GM23338 (cell line): ENCODE measurements at regions not wholly inside any gene's neighbourhood (a gene's known extent, or its start where the extent isn't known, plus 50 kb on each side); places are given as distances from the start of the nearest gene placed in this dataset.
"Not testable (repeated sequence)": the region's sequence is repeated elsewhere in the genome, so short reads cannot be mapped to it uniquely, and the experiment has no call there.

Experiments used
- ATAC-seq: fragments of 200-7000 bp; cut with Tn5 transposase; 3 replicates; pipeline ENCODE4 v1.9.1; 2020
- DNase-seq: peaks from one replicate; pipeline ENCODE4 v3.0.0-alpha.2; 2015; ENCODE audit warnings: low spot score
- H2AFZ ChIP-seq: fragments of 200-600 bp; sonication (generic); 2 replicates; pipeline ENCODE4 v1.8.0; 2016; ENCODE audit warnings: antibody characterized with exemption, mild to moderate bottlenecking, moderate library complexity
- H3F3A ChIP-seq: fragments of 200-600 bp; sonication (generic); replicated peaks from 2 replicates; pipeline ENCODE4 v1.8.0; 2017; ENCODE audit warnings: antibody characterized with exemption, mixed run types, low read depth
- H3K27ac ChIP-seq: fragments of 200-600 bp; sonication (generic); 2 replicates; pipeline ENCODE4 v1.6.1; 2016; ENCODE audit warnings: low read depth
- H3K27me3 ChIP-seq: fragments of 200-600 bp; sonication (generic); 2 replicates; pipeline ENCODE4 v1.8.0; 2016; ENCODE audit warnings: mild to moderate bottlenecking, mixed run types, moderate library complexity; ENCODE audit not compliant: insufficient read depth
- H3K36me3 ChIP-seq: fragments of 200-600 bp; sonication (generic); 2 replicates; pipeline ENCODE4 v1.8.0; 2016; ENCODE audit warnings: mild to moderate bottlenecking; ENCODE audit not compliant: insufficient read depth
- H3K4me1 ChIP-seq: fragments of 200-600 bp; sonication (generic); 2 replicates; pipeline ENCODE4 v1.8.0; 2016; ENCODE audit warnings: mild to moderate bottlenecking, moderate library complexity; ENCODE audit not compliant: insufficient read depth
- H3K4me2 ChIP-seq: fragments of 200-600 bp; sonication (generic); 2 replicates; pipeline ENCODE4 v1.7.1; 2017; ENCODE audit warnings: mixed run types
- H3K4me3 ChIP-seq: fragments of 200-600 bp; sonication (generic); 2 replicates; pipeline ENCODE4 v1.6.1; 2016; ENCODE audit warnings: mixed run types
- H3K79me2 ChIP-seq: fragments of 200-600 bp; sonication (generic); replicated peaks from 2 replicates; pipeline ENCODE4 v1.8.0; 2017; ENCODE audit warnings: mild to moderate bottlenecking; ENCODE audit not compliant: insufficient read depth
- H3K9me2 ChIP-seq: fragments of 200-600 bp; sonication (generic); 2 replicates; pipeline ENCODE4 v1.8.0; 2017; ENCODE audit not compliant: insufficient read depth
- H4K20me1 ChIP-seq: fragments of 200-600 bp; sonication (generic); replicated peaks from 2 replicates; pipeline ENCODE4 v1.8.0; 2017; ENCODE audit warnings: mild to moderate bottlenecking; ENCODE audit not compliant: insufficient read depth
- H3K27ac Mint-ChIP-seq: 2 replicates; pipeline ENCODE4 v1.8.0; 2020; ENCODE audit warnings: inconsistent platforms, mild to moderate bottlenecking, moderate library complexity, mixed read lengths
- H3K27me3 Mint-ChIP-seq: 3 replicates; pipeline ENCODE4 v1.8.0; 2022; ENCODE audit warnings: low read depth, mild to moderate bottlenecking, moderate library complexity, mixed read lengths, inconsistent platforms; ENCODE audit not compliant: insufficient read depth, poor library complexity
- H3K36me3 Mint-ChIP-seq: 3 replicates; pipeline ENCODE4 v1.8.0; 2021; ENCODE audit warnings: low read depth, mild to moderate bottlenecking, inconsistent platforms, moderate library complexity, mixed read lengths
- H3K4me1 Mint-ChIP-seq: 3 replicates; pipeline ENCODE4 v1.8.0; 2020; ENCODE audit warnings: mild to moderate bottlenecking, inconsistent platforms, mixed read lengths
- H3K4me3 Mint-ChIP-seq: 3 replicates; pipeline ENCODE4 v1.8.0; 2021; ENCODE audit warnings: moderate library complexity, mild to moderate bottlenecking, inconsistent platforms, mixed read lengths
- H3K9me3 Mint-ChIP-seq: 3 replicates; pipeline ENCODE4 v1.8.0; 2020; ENCODE audit warnings: moderate library complexity, mild to moderate bottlenecking, inconsistent platforms, mixed read lengths
- NANOG ChIP-seq: IDR thresholded peaks from 2 replicates; pipeline ENCODE4 v1.6.1; 2016; ENCODE audit warnings: antibody characterized with exemption, borderline replicate concordance
- TF ChIP-seq, protein P1 (sequence below): fragments of 250-450 bp; sonication (Bioruptor Pico); IDR thresholded peaks from 2 replicates; pipeline ENCODE4 v1.5.0; 2020; ENCODE audit warnings: mild to moderate bottlenecking, moderate library complexity

DNA sequence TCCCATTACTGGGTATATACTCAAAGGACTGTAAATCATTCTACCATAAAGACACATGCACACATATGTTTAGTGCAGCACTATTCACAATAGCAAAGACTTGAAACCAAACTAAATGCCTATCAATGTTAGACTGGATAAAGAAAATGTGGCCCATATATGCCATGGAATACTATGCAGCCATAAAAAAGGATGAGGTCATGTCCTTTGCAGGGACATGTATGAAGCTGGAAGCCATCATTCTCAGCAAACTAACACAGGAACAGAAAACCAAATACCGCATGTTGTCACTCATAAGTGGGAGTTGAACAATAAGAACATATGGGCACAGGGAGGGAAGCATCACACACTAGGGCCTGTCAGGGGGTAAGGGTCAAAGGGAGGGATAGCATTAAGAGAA is 1172.4 kb upstream of the ADGRB3 start:
- H3K4me3 ChIP-seq, ATAC-seq, H3K4me1 ChIP-seq, H3K4me3 Mint-ChIP-seq, H3K27me3 ChIP-seq, DNase-seq, H2AFZ ChIP-seq, H3F3A ChIP-seq, H3K79me2 ChIP-seq, H3K27ac ChIP-seq, H3K36me3 ChIP-seq, H4K20me1 ChIP-seq, H3K27me3 Mint-ChIP-seq, H3K4me1 Mint-ChIP-seq, H3K27ac Mint-ChIP-seq, H3K9me2 ChIP-seq, H3K4me2 ChIP-seq: not testable (repeated sequence)
- peaks cover 27% of the 10 kb centered on the region for H3K9me3 Mint-ChIP-seq
- peaks cover 22% of the 10 kb centered on the region for H3K36me3 Mint-ChIP-seq

DNA sequence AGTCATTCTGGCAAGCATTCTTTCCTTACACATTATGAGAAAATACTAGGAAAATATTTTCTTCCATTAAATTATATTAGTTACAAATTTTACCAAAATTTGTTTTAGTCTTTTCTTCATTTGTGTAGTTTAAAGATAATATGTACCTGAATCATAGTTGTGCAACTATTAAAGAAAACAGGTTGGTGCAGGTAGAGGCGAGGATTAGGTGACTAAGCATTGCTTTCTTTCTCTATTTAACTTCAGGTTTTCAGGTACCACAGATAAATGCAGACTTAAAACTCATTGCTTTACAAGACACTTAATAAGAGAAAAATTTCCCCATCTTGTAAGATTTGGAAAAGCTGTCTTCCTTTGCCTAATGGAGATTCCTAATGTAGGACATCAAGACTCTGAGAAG is 1175.5 kb upstream of the ADGRB3 start:
- H3K27ac Mint-ChIP-seq: no peak overlapping the region

More for the DNA sequence above, 1175.5 kb upstream of the ADGRB3 start:
- Histone ChIP-seq H3K36me3 (no peaks in the 10 kb centered on the region), H3K27me3 (no peaks in the 10 kb centered on the region), H3K27ac (no peak overlapping the region), H3K4me2 (no peak overlapping the region), H2AFZ (no peak overlapping the region), H3K79me2 (no peaks in the 10 kb centered on the region), H4K20me1 (no peaks in the 10 kb centered on the region), H3K4me1 (no peaks in the 10 kb centered on the region), H3K9me2 (peaks cover 3% of the 10 kb centered on the region; the same call in 1 of the 2 replicates), H3F3A (no peaks in the 10 kb centered on the region), H3K4me3 (no peak overlapping the region)
- ATAC-seq (no peak), DNase-seq (no peak)
- TF ChIP-seq, protein P1, sequence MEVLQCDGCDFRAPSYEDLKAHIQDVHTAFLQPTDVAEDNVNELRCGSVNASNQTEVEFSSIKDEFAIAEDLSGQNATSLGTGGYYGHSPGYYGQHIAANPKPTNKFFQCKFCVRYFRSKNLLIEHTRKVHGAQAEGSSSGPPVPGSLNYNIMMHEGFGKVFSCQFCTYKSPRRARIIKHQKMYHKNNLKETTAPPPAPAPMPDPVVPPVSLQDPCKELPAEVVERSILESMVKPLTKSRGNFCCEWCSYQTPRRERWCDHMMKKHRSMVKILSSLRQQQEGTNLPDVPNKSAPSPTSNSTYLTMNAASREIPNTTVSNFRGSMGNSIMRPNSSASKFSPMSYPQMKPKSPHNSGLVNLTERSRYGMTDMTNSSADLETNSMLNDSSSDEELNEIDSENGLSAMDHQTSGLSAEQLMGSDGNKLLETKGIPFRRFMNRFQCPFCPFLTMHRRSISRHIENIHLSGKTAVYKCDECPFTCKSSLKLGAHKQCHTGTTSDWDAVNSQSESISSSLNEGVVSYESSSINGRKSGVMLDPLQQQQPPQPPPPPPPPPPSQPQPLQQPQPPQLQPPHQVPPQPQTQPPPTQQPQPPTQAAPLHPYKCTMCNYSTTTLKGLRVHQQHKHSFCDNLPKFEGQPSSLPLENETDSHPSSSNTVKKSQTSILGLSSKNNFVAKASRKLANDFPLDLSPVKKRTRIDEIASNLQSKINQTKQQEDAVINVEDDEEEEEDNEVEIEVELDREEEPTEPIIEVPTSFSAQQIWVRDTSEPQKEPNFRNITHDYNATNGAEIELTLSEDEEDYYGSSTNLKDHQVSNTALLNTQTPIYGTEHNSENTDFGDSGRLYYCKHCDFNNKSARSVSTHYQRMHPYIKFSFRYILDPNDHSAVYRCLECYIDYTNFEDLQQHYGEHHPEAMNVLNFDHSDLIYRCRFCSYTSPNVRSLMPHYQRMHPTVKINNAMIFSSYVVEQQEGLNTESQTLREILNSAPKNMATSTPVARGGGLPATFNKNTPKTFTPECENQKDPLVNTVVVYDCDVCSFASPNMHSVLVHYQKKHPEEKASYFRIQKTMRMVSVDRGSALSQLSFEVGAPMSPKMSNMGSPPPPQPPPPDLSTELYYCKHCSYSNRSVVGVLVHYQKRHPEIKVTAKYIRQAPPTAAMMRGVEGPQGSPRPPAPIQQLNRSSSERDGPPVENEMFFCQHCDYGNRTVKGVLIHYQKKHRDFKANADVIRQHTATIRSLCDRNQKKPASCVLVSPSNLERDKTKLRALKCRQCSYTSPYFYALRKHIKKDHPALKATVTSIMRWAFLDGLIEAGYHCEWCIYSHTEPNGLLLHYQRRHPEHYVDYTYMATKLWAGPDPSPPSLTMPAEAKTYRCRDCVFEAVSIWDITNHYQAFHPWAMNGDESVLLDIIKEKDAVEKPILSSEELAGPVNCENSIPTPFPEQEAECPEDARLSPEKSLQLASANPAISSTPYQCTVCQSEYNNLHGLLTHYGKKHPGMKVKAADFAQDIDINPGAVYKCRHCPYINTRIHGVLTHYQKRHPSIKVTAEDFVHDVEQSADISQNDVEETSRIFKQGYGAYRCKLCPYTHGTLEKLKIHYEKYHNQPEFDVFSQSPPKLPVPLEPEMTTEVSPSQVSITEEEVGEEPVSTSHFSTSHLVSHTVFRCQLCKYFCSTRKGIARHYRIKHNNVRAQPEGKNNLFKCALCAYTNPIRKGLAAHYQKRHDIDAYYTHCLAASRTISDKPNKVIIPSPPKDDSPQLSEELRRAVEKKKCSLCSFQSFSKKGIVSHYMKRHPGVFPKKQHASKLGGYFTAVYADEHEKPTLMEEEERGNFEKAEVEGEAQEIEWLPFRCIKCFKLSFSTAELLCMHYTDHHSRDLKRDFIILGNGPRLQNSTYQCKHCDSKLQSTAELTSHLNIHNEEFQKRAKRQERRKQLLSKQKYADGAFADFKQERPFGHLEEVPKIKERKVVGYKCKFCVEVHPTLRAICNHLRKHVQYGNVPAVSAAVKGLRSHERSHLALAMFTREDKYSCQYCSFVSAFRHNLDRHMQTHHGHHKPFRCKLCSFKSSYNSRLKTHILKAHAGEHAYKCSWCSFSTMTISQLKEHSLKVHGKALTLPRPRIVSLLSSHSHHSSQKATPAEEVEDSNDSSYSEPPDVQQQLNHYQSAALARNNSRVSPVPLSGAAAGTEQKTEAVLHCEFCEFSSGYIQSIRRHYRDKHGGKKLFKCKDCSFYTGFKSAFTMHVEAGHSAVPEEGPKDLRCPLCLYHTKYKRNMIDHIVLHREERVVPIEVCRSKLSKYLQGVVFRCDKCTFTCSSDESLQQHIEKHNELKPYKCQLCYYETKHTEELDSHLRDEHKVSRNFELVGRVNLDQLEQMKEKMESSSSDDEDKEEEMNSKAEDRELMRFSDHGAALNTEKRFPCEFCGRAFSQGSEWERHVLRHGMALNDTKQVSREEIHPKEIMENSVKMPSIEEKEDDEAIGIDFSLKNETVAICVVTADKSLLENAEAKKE (CRISPR knock-in tag): no peak
- no peak for TF ChIP-seq NANOG
- peaks cover 25% of the 10 kb centered on the region for H3K36me3 Mint-ChIP-seq
- no peaks in the 10 kb centered on the region for H3K4me1 Mint-ChIP-seq
- H3K4me3 Mint-ChIP-seq: no peak overlapping the region
- peaks cover 39% of the 10 kb centered on the region for H3K9me3 Mint-ChIP-seq
- H3K27me3 Mint-ChIP-seq: peaks cover 8% of the 10 kb centered on the region
